C4-2B (cell line): ENCODE measurements at regions not wholly inside any gene's neighbourhood (a gene's known extent, or its start where the extent isn't known, plus 50 kb on each side); places are given as distances from the start of the nearest gene placed in this dataset.

Experiments
- H3K27ac ChIP-seq: fragments of 450-650 bp; 2 replicates; pipeline ENCODE4 v1.5.1; 2017
- ZFX ChIP-seq: fragments of 450-650 bp; IDR thresholded peaks from 2 replicates; pipeline ENCODE4 v1.6.1; 2017
- TF ChIP-seq, protein P1 (sequence below): fragments of 450-650 bp; conservative IDR thresholded peaks from 2 replicates; pipeline ENCODE4 v1.5.1; 2017; ENCODE audit warnings: mild to moderate bottlenecking

DNA sequence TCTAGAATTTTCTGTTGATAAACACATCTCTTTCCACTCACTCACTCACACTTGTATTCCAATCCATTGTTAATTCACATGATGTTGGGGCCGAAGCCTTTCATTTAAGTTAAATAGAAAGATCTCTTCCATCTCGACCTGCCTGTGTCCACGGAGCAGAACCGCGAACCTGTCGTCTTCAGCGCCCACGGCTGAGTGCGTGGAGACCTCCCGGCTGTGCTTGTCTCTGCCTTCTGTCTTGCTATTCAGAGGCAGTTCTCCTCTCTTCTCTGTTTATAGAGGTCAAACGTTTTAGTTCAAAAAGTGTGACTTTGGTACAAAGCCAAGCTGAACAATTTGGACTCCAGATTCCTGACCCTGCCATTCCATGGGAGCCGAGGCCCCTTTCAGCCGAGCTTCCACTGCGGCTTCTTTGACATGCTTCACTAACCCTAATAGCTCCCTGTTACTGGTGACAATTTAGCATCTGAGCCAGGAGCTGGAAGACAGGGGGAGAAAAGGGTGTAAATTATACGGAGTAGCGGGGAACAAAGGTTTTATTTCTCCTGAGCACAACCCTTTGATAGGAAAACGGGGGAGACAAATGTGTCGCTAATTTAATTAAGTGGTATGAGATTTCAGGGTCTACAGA lies 314.4 kb upstream of the IRX4 start:
- TF ChIP-seq ZFX, result no peak
- TF ChIP-seq, protein P1, sequence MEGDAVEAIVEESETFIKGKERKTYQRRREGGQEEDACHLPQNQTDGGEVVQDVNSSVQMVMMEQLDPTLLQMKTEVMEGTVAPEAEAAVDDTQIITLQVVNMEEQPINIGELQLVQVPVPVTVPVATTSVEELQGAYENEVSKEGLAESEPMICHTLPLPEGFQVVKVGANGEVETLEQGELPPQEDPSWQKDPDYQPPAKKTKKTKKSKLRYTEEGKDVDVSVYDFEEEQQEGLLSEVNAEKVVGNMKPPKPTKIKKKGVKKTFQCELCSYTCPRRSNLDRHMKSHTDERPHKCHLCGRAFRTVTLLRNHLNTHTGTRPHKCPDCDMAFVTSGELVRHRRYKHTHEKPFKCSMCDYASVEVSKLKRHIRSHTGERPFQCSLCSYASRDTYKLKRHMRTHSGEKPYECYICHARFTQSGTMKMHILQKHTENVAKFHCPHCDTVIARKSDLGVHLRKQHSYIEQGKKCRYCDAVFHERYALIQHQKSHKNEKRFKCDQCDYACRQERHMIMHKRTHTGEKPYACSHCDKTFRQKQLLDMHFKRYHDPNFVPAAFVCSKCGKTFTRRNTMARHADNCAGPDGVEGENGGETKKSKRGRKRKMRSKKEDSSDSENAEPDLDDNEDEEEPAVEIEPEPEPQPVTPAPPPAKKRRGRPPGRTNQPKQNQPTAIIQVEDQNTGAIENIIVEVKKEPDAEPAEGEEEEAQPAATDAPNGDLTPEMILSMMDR, result no peak
- no peak overlapping the region for H3K27ac ChIP-seq

DNA sequence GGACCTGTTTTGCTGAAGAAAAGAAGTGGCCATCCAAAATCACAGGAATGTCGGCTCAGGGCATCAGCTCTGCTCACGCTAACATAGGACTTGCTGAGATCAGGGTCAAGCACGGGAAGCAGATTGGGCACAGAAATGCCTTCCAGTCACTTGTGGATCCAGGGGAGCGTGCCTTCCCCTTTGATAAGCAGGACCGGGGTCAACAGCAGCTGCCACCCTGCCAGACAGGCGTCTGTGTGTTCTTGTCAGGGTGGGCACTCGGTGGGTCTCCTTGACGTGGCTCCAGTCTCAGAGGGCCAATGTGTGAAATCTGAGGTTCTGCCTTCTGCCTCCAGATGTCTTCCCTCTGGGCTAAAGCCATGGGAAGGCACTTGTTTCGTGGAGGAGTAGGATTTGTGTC lies 313.7 kb upstream of the IRX4 start:
- TF ChIP-seq, protein P1, result no peak
- no peak overlapping the region for H3K27ac ChIP-seq

DNA sequence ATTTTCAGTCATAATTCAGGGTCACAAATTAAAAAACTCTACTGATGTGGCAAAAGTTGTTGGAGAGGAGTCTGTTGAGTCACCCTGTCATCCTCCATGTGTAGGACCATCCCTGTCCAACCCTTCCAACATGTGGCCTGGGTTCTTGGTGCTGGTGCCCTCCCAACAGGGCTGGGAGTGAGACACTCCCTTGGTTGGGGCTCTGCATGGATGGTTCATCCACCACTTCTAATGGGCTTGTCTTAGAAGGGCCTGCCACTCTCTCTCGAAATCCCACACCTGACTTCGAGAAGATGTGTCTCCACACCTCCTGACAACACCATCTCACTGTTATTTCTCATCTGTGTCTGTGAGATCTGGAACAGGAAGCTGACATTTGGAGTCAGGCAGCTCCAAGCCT lies 312.2 kb upstream of the IRX4 start:
- TF ChIP-seq, protein P1, result no peak
- TF ChIP-seq ZFX, result no peak
- H3K27ac ChIP-seq, result no peak overlapping the region

DNA sequence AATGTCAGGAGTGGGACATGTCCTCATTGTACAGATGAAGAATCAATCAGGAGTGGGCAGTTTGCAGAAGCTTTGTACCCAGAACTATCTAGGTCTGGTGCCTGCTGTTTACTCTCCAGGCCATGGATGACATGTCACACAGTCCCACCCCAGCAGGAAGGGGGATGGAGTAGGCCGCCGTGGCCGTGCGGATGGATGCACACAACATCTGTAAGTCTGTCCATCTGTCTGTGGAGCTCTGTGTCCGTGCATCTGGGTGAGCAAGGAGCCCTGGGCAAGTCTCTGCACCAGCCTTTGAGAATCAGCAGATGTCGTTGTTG lies 311.5 kb upstream of the IRX4 start:
- H3K27ac ChIP-seq, result no peak overlapping the region

DNA sequence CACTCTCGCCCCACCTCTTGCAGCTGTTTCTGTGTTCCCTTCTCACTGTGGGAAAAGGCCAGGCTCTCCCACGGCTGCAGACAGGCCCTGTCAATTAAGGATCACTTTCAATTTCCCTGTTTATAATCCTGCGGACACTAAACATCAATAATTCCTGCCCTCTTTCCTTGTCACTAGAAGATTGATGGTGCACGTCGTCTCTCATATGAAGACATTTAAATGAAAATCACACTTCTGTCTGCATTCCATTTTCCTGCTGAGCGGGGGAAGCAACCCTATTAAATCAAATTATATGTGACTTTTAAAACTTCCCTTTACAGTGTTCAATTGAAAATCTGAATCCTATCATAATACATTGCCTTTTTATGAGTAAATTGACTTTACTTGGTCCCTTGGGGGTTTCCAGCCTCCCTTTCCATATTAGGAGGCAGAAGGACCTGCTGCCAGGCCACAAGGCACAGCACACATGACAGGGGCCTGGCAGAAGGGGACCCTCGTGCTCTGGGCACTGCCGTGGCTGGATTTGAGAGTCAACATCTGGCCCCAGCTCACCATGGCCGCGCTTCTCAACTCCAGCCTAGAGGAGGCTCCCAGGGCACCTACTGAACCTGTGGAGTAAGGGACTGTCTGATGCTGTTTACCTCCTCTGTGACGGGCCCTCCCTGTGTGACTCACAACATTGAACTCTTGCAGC lies 311.0 kb upstream of the IRX4 start:
- TF ChIP-seq ZFX, result no peak
- TF ChIP-seq, protein P1, result no peak
- H3K27ac ChIP-seq, result no peak overlapping the region

More for the DNA sequence above, 311.5 kb upstream of the IRX4 start:
- TF ChIP-seq, protein P1, result no peak
- TF ChIP-seq ZFX, result no peak

DNA sequence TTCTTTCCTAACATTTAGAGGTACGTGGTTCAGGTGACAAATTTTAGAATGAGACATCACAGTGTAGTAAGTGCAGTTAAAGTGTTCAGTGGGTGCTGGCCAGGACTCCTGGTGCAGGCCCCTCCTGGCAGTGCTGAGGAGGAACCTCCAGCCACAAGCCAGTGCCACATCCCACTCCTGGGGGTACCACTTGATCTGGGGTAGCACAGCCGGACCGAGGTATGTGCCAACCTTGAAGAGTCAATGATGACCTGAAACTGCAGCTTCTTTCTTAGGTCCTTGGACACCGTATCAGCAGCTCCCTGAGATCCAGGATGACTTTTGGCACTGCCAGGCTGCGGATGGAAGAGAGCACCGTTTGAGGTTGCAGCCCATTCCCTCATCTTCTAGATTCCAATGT lies 310.4 kb upstream of the IRX4 start:
- H3K27ac ChIP-seq, result no peak overlapping the region
- TF ChIP-seq, protein P1, result no peak
- TF ChIP-seq ZFX, result no peak

DNA sequence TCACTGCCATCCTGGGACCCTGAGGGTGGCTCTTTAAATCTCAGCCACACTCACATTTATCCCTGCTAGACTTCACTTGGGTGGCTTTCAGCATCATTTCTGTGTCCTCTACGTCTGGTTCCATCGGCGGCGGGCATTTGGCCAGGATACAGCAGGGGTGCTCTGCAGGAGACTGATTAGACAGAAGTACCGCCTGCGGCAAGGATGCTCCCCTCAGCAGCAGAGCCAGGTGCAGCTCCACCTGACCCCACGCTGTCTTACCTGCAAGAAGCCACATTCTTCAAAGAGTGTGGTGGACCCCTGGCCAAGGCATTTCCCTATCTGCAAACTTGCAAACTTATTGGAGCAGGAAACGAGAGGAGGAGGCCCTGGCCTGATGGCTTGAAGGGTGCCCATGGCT lies 309.8 kb upstream of the IRX4 start:
- TF ChIP-seq ZFX, result no peak
- TF ChIP-seq, protein P1, result no peak
- no peak overlapping the region for H3K27ac ChIP-seq
